Thoracic aorta (tissue), 2 donors: ENCODE measurements at regions not wholly inside any gene's neighbourhood (a gene's known extent, or its start where the extent isn't known, plus 50 kb on each side); places are given as distances from the start of the nearest gene placed in this dataset.
"Not testable (repeated sequence)": the region's sequence is repeated elsewhere in the genome, so short reads cannot be mapped to it uniquely, and the experiment has no call there.

Source experiments
- ATAC-seq: fragments of 150-250 bp; one replicate; pipeline ENCODE4 v1.8.0; 2017; ENCODE audit warnings: low read depth; ENCODE audit not compliant: insufficient number of reproducible peaks, low FRiP score
- DNase-seq: peaks from one replicate; pipeline ENCODE4 v3.0.0-alpha.2; 2020; ENCODE audit warnings: low spot score
- H3K27ac ChIP-seq, 2 donors: fragments of 200-600 bp; sonication (generic); 1 replicate in 1 of 2; 2 replicates in 1 of 2; pipeline ENCODE4 v1.5.1; 2016; ENCODE audit warnings: mild to moderate bottlenecking in 2 of 2, moderate library complexity in 2 of 2
- H3K27me3 ChIP-seq: fragments of 200-600 bp; sonication (generic); replicated peaks from 2 replicates; pipeline ENCODE4 v1.6.0; 2016; ENCODE audit warnings: mild to moderate bottlenecking; ENCODE audit not compliant: insufficient read depth
- H3K36me3 ChIP-seq: fragments of 200-600 bp; sonication (generic); one replicate; pipeline ENCODE4 v1.5.1; 2016
- H3K4me1 ChIP-seq, 2 donors: fragments of 200-600 bp; sonication (generic); 1 replicate in 1 of 2; 2 replicates in 1 of 2; pipeline versions ENCODE4 v1.5.1 to v1.6.0; 2016; ENCODE audit warnings: low read depth in 2 of 2, mild to moderate bottlenecking in 1 of 2; ENCODE audit not compliant: control insufficient read depth in 1 of 2
- H3K4me3 ChIP-seq: fragments of 200-600 bp; sonication (generic); 2 replicates; pipeline ENCODE4 v1.5.1; 2016; ENCODE audit warnings: mild to moderate bottlenecking
- H3K9me3 ChIP-seq: fragments of 200-600 bp; sonication (generic); 2 replicates; pipeline ENCODE4 v1.5.1; 2016
- TF ChIP-seq, protein P1 (sequence below): fragments of 200-600 bp; sonication (generic); IDR thresholded peaks from one replicate; pipeline ENCODE4 v1.5.1; 2019; ENCODE audit warnings: antibody characterized with exemption

DNA sequence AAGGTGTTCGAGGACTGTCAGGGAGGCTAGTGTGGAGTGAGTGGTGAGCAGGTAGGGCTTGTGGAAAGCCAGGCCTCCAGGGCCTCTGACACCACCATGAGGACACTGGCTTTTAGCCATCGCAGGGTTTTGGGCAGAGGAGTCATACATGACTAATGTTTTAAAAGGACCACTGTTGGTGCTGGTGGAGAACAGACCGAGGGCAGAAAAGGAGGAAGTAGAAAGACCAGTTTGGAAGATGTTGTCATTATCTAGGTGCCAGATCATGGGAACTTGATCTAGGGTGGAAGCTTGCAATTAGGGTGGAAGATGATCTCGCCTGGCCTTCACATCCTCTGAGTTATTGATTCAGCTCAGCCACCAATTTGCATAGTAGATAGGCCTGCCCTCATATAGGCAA is 144.2 kb downstream of the C12orf75 start:
- Histone ChIP-seq H3K4me1 (peaks cover 0 to 5% of the 10 kb centered on the region in 2 donors), H3K27me3 (no peaks in the 10 kb centered on the region), H3K36me3 (no peaks in the 10 kb centered on the region), H3K27ac (no peak overlapping the region), H3K4me3 (no peak overlapping the region), H3K9me3 (no peaks in the 10 kb centered on the region)
- ATAC-seq: no peak
- DNase-seq: no peak
- TF ChIP-seq, protein P1, sequence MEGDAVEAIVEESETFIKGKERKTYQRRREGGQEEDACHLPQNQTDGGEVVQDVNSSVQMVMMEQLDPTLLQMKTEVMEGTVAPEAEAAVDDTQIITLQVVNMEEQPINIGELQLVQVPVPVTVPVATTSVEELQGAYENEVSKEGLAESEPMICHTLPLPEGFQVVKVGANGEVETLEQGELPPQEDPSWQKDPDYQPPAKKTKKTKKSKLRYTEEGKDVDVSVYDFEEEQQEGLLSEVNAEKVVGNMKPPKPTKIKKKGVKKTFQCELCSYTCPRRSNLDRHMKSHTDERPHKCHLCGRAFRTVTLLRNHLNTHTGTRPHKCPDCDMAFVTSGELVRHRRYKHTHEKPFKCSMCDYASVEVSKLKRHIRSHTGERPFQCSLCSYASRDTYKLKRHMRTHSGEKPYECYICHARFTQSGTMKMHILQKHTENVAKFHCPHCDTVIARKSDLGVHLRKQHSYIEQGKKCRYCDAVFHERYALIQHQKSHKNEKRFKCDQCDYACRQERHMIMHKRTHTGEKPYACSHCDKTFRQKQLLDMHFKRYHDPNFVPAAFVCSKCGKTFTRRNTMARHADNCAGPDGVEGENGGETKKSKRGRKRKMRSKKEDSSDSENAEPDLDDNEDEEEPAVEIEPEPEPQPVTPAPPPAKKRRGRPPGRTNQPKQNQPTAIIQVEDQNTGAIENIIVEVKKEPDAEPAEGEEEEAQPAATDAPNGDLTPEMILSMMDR: no peak

DNA sequence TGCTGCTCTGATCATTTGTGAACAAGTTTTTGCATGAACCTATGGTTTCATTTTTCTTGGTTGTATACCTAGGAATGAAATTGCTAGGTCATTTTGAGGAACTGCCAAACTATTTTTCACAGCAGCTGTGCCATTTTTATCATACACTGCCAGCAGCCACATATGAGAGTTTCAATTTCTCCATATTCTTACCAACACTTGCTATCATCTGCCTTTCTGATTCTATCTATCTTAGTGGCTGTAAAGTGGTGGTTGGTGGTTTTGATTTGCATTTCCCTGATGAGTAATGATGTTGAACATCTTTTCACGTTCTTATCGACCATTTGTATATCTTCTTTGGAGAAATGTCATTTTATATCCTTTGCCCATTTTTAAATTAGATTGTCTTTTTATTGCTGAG is 146.1 kb downstream of the C12orf75 start:
- ATAC-seq (no peak), DNase-seq (no peak)
- Histone ChIP-seq H3K27ac (no peak overlapping the region), H3K9me3 (no peaks in the 10 kb centered on the region), H3K36me3 (no peaks in the 10 kb centered on the region), H3K27me3 (no peaks in the 10 kb centered on the region), H3K4me1 (no peaks in the 10 kb centered on the region), H3K4me3 (no peak overlapping the region)
- TF ChIP-seq, protein P1: no peak

DNA sequence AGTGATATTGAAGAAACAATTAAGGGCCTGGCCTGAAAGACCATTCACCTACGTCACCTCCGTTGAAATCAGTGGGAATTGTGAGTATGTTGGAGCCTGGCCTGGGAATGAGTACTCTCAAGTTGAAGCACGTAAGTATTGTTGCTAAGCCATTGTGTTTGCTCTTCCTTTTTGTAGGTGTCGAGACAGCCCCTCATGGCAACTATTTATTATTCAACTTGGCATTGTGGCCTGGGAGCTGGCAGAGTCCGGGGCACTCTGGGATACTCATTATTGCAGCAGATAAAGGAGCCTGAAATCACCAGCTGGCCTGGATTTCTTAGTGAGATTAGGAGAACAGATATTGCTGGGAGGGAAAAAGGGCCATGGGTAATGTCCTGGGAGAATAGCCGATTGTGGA is 147.4 kb downstream of the C12orf75 start:
- Histone ChIP-seq H3K27ac (no peak overlapping the region), H3K27me3 (no peaks in the 10 kb centered on the region), H3K9me3 (no peaks in the 10 kb centered on the region), H3K4me3 (no peak overlapping the region), H3K36me3 (no peaks in the 10 kb centered on the region), H3K4me1 (no peaks in the 10 kb centered on the region)
- TF ChIP-seq, protein P1: no peak
- DNase-seq (no peak), ATAC-seq (no peak)

DNA sequence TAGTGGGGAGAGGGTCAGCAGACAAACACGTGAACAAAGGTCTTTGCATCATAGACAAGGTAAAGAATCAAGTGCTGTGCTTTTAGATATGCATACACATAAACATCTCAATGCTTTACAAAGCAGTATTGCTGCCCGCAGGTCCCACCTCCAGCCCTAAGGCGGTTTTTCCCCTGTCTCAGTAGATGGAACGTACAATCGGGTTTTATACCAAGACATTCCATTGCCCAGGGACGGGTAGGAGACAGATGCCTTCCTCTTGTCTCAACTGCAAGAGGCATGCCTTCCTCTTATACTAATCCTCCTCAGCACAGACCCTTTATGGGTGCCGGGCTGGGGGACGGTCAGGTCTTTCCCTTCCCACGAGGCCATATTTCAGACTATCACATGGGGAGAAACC is 148.3 kb downstream of the C12orf75 start:
- H3K9me3 ChIP-seq, H3K27ac ChIP-seq, H3K4me1 ChIP-seq, H3K4me3 ChIP-seq, ATAC-seq, H3K27me3 ChIP-seq, H3K36me3 ChIP-seq, DNase-seq: not testable (repeated sequence)

DNA sequence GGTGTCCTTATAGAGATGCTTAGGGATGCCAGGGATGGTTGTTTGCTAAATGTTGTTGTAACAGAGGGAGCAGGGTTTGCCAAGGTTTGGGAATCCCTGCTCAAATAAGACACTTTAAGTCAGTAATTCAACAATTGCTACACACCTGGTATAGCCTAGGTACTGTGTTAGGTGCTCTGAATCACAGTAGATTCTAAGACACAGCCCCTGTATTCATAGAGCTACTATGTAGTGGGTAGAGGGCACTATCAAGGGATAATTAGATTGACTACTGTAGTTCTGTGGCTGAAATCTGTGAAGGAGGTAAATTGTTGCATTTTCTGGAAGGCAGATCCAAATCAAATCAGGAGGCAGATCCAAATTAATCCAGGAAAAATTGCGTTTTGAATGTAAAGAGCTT is 149.2 kb downstream of the C12orf75 start:
- no peak for ATAC-seq
- no peak overlapping the region for H3K27ac ChIP-seq
- TF ChIP-seq, protein P1: no peak
- H3K4me1 ChIP-seq: no peaks in the 10 kb centered on the region
- no peak overlapping the region for H3K4me3 ChIP-seq
- H3K36me3 ChIP-seq: no peaks in the 10 kb centered on the region
- H3K27me3 ChIP-seq: no peaks in the 10 kb centered on the region
- DNase-seq: no peak
- H3K9me3 ChIP-seq: no peaks in the 10 kb centered on the region

DNA sequence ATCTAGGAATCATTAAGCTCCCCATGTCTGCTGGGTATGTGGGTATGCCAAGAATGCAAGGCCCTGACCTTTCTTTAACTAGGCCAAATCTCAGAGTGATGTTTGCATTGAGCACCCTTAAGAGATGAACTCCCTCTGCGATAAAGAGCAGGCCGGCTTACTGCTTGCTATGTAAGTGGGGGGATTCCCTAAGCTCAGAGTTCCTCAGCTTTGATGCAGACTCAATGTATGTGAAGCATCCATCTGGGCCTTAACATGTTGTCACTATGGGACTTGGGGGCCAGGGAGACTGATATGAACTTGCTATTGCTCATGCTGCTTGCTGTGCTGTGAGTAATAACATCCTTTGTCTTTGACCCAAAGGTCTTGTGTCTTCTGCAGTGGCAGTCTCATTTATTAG is 149.7 kb downstream of the C12orf75 start:
- DNase-seq: no peak
- no peak overlapping the region for H3K4me3 ChIP-seq

More for the DNA sequence above, 149.7 kb downstream of the C12orf75 start:
- H3K36me3 ChIP-seq: no peaks in the 10 kb centered on the region
- no peak overlapping the region for H3K27ac ChIP-seq
- H3K27me3 ChIP-seq: no peaks in the 10 kb centered on the region
- TF ChIP-seq, protein P1: no peak
- no peaks in the 10 kb centered on the region for H3K9me3 ChIP-seq
- H3K4me1 ChIP-seq: no peaks in the 10 kb centered on the region
- no peak for ATAC-seq
